Stimulated activated CD8-positive, alpha-beta memory T cell treated with anti-CD3 and anti-CD28 coated beads, Interleukin-12 subunit alpha, Interleukin-12 subunit beta, amount 100 ng/mL, for 24 hours (primary cell): ENCODE measurements at regions not wholly inside any gene's neighbourhood (a gene's known extent, or its start where the extent isn't known, plus 50 kb on each side); places are given as distances from the start of the nearest gene placed in this dataset.

ENCODE experiments used
- DNase-seq: peaks from one replicate; pipeline ENCODE4 v3.0.0-alpha.2; 2020; ENCODE audit errors: extremely low read depth

- DNase-seq, result no peak
Measured at GRCh38 chr3:174776636-174777035, 82.5 kb upstream of the NAALADL2 start.

- no peak for DNase-seq
Measured at GRCh38 chr3:174777813-174778212, 81.3 kb upstream of the NAALADL2 start.

- DNase-seq, result no peak
Measured at GRCh38 chr3:174783502-174783901, 75.6 kb upstream of the NAALADL2 start.

GRCh38 chr3:174784206-174784934 lies 74.8 kb upstream of the NAALADL2 start:
- no peak for DNase-seq

GRCh38 chr3:174786825-174787224 lies 72.3 kb upstream of the NAALADL2 start:
- DNase-seq, result no peak

GRCh38 chr3:174791161-174791560 lies 68.0 kb upstream of the NAALADL2 start:
- DNase-seq, result no peak

GRCh38 chr3:174792864-174793263 lies 66.3 kb upstream of the NAALADL2 start:
- no peak for DNase-seq
